ENCODE measurements at regions not wholly inside any gene's neighbourhood (a gene's known extent, or its start where the extent isn't known, plus 50 kb on each side); places are given as distances from the start of the nearest gene placed in this dataset.

- no peak for DNase-seq (ENCODE audit: extremely low spot score)
- CTCF ChIA-PET: no interaction called here
- no peak for TF ChIP-seq CTCF (IDR thresholded peaks at IDR 0.05; ENCODE audit: control extremely low read depth, extremely low read depth, low read depth, missing control alignments)
- POLR2A ChIA-PET: no interaction called here
Observed at GRCh38 chr5:61620699-61621182, 288.7 kb downstream of the ZSWIM6 start.

- CTCF ChIA-PET: no interaction called here
- DNase-seq (ENCODE audit: extremely low spot score): no peak
- POLR2A ChIA-PET: no interaction called here
- no peak for TF ChIP-seq CTCF (IDR thresholded peaks at IDR 0.05; ENCODE audit: control extremely low read depth, extremely low read depth, low read depth, missing control alignments)
Observed at GRCh38 chr5:61621202-61621650, 289.2 kb downstream of the ZSWIM6 start.

- POLR2A ChIA-PET: no interaction called here
- no peak for DNase-seq (ENCODE audit: extremely low spot score)
- no peak for TF ChIP-seq CTCF (IDR thresholded peaks at IDR 0.05; ENCODE audit: control extremely low read depth, extremely low read depth, low read depth, missing control alignments)
- CTCF ChIA-PET: interaction anchor here (1.1 kb wide), 1 partner anchor 37 kb away, joined by 3 read pairs; no protein-coding TSS in a partner anchor
Observed at GRCh38 chr5:61622156-61622555, 290.1 kb downstream of the ZSWIM6 start.

- no peak for TF ChIP-seq CTCF (IDR thresholded peaks at IDR 0.05; ENCODE audit: control extremely low read depth, extremely low read depth, low read depth, missing control alignments)
- POLR2A ChIA-PET: no interaction called here
- CTCF ChIA-PET: interaction anchor here (0.9 to 4.1 kb wide), 9 partner anchors 9 to 569 kb away, joined by 3 to 14 read pairs (median 3); no protein-coding TSS in a partner anchor
- no peak for DNase-seq (ENCODE audit: extremely low spot score)
Observed at GRCh38 chr5:61623401-61624069, 291.5 kb downstream of the ZSWIM6 start.

- ChIA-PET CTCF (interaction anchor here (0.9 to 4.1 kb wide), 8 partner anchors 10 to 570 kb away, joined by 3 to 14 read pairs (median 4); no protein-coding TSS in a partner anchor), POLR2A (no interaction called here)
- no peak for TF ChIP-seq CTCF (IDR thresholded peaks at IDR 0.05; ENCODE audit: control extremely low read depth, extremely low read depth, low read depth, missing control alignments)
- DNase-seq (ENCODE audit: extremely low spot score): no peak
Observed at GRCh38 chr5:61624553-61625136, 292.6 kb downstream of the ZSWIM6 start.

- no peak for DNase-seq (ENCODE audit: extremely low spot score)
- no peak for TF ChIP-seq CTCF (IDR thresholded peaks at IDR 0.05; ENCODE audit: control extremely low read depth, extremely low read depth, low read depth, missing control alignments)
- CTCF ChIA-PET: interaction anchor here (1.2 to 4.1 kb wide), 3 partner anchors 17 to 570 kb away, joined by 3 to 14 read pairs (median 4); no protein-coding TSS in a partner anchor
- POLR2A ChIA-PET: no interaction called here
Observed at GRCh38 chr5:61625137-61625561, 293.1 kb downstream of the ZSWIM6 start.

Measured in GM10248 (cell line).